RWPE1 (cell line): ENCODE measurements at regions not wholly inside any gene's neighbourhood (a gene's known extent, or its start where the extent isn't known, plus 50 kb on each side); places are given as distances from the start of the nearest gene placed in this dataset.
"Not testable (repeated sequence)": the region's sequence is repeated elsewhere in the genome, so short reads cannot be mapped to it uniquely, and the experiment has no call there.

Experiments
- CTCF ChIA-PET: fragments of 350-600 bp; sonication (Branson Sonifier 250); formaldehyde crosslinking; extraction: SDS; loops from one replicate; lab custom pipeline; 2021; lab: Yijun Ruan, JAX
- POLR2A ChIA-PET: fragments of 400-600 bp; formaldehyde crosslinking; extraction: SDS; loops from one replicate; lab custom pipeline; 2020; ENCODE audit warnings: antibody characterized with exemption; ENCODE audit not compliant: low non-redundant PET; lab: Yijun Ruan, JAX
- DNase-seq: peaks from one replicate; pipeline ENCODE4 v3.0.0; 2012; ENCODE audit warnings: low spot score
- H3K27ac ChIP-seq: fragments of 450-650 bp; 2 replicates; pipeline ENCODE4 v1.5.1; 2017
- TF ChIP-seq, protein P1 (sequence below): fragments of 450-650 bp; conservative IDR thresholded peaks from 2 replicates; pipeline ENCODE4 v1.5.1; 2017; ENCODE audit warnings: low read depth, mild to moderate bottlenecking

GRCh38 chr5:116718317-116718716, 143.7 kb upstream of the SEMA6A start:
- ChIA-PET CTCF (no interaction called here), POLR2A (no interaction called here)
- TF ChIP-seq, protein P1, sequence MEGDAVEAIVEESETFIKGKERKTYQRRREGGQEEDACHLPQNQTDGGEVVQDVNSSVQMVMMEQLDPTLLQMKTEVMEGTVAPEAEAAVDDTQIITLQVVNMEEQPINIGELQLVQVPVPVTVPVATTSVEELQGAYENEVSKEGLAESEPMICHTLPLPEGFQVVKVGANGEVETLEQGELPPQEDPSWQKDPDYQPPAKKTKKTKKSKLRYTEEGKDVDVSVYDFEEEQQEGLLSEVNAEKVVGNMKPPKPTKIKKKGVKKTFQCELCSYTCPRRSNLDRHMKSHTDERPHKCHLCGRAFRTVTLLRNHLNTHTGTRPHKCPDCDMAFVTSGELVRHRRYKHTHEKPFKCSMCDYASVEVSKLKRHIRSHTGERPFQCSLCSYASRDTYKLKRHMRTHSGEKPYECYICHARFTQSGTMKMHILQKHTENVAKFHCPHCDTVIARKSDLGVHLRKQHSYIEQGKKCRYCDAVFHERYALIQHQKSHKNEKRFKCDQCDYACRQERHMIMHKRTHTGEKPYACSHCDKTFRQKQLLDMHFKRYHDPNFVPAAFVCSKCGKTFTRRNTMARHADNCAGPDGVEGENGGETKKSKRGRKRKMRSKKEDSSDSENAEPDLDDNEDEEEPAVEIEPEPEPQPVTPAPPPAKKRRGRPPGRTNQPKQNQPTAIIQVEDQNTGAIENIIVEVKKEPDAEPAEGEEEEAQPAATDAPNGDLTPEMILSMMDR, result no peak
- DNase-seq, result no peak
- H3K27ac ChIP-seq, result no peak overlapping the region

GRCh38 chr5:116709082-116709481, 134.5 kb upstream of the SEMA6A start:
- CTCF ChIA-PET, result no interaction called here
- TF ChIP-seq, protein P1, result no peak
- H3K27ac ChIP-seq, result no peak overlapping the region
- POLR2A ChIA-PET, result no interaction called here
- DNase-seq, result no peak

- DNase-seq, H3K27ac ChIP-seq, CTCF ChIA-PET: not testable (repeated sequence)
- POLR2A ChIA-PET, result interaction anchor here (0.7 kb wide), 1 partner anchor 1081 kb away, joined by 5 read pairs; no protein-coding TSS in a partner anchor
Measured at GRCh38 chr5:116705121-116705519, 130.5 kb upstream of the SEMA6A start.

GRCh38 chr5:116703941-116704340, 129.3 kb upstream of the SEMA6A start:
- POLR2A ChIA-PET, result no interaction called here
- TF ChIP-seq, protein P1, result no peak
- no peak for DNase-seq
- H3K27ac ChIP-seq, result no peak overlapping the region
- CTCF ChIA-PET, result no interaction called here

- CTCF ChIA-PET, result no interaction called here
Measured at GRCh38 chr5:116703328-116703727, 128.7 kb upstream of the SEMA6A start.

GRCh38 chr5:116702776-116703175, 128.2 kb upstream of the SEMA6A start:
- ChIA-PET POLR2A (no interaction called here), CTCF (no interaction called here)
- TF ChIP-seq, protein P1, result no peak
- DNase-seq, result no peak
- H3K27ac ChIP-seq, result no peak overlapping the region

More at GRCh38 chr5:116703328-116703727, 128.7 kb upstream of the SEMA6A start:
- no peak overlapping the region for H3K27ac ChIP-seq
- POLR2A ChIA-PET, result no interaction called here
- no peak for DNase-seq
- TF ChIP-seq, protein P1, result no peak

DNA sequence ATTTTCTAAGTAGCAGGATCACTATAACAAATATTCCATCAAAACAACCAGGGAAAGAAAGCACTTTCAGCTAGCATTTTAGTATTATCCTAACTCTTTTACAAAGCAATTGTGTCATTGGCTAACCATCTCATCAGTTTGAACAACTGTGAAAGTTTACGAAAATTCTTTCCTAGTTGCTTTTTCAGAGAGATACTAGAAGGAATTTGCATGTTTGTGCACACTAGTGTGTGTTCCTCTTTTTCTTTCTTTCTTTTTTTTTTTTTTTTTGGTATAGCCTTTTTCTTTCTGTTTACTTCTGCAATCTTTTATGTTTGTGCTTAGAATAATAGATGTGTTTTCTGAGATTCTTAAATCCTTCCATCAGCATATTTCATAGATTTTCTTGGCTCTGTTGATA, 124.7 kb upstream of the SEMA6A start:
- no peak overlapping the region for H3K27ac ChIP-seq
- TF ChIP-seq, protein P1, result no peak
- CTCF ChIA-PET, result no interaction called here
- no peak for DNase-seq
- POLR2A ChIA-PET, result no interaction called here
